IPS DF 6.9 (cell line): ENCODE measurements at regions not wholly inside any gene's neighbourhood (a gene's known extent, or its start where the extent isn't known, plus 50 kb on each side); places are given as distances from the start of the nearest gene placed in this dataset.

ENCODE experiments used
- DNase-seq: peaks from one replicate; pipeline ENCODE4 v3.0.0-alpha.2; 2013; ENCODE audit warnings: low read depth, low spot score
- H3K27ac ChIP-seq: one replicate; pipeline ENCODE4 v1.5.1; 2013; ENCODE audit warnings: low read length, control low read depth
- H3K27me3 ChIP-seq: 2 replicates; pipeline ENCODE4 v1.6.1; 2013; ENCODE audit warnings: mild to moderate bottlenecking, low read length; ENCODE audit not compliant: control insufficient read depth, insufficient read depth
- H3K36me3 ChIP-seq: 2 replicates; pipeline ENCODE4 v1.6.1; 2013; ENCODE audit warnings: low read length; ENCODE audit not compliant: control insufficient read depth, insufficient read depth
- H3K4me1 ChIP-seq: 2 replicates; pipeline ENCODE4 v1.6.1; 2013; ENCODE audit warnings: low read length; ENCODE audit not compliant: control insufficient read depth, insufficient read depth
- H3K4me3 ChIP-seq: 2 replicates; pipeline ENCODE4 v1.5.1; 2013; ENCODE audit warnings: mild to moderate bottlenecking, low read length
- H3K9me3 ChIP-seq: 2 replicates; pipeline ENCODE4 v1.6.1; 2013; ENCODE audit warnings: low read length, inconsistent platforms; ENCODE audit not compliant: control insufficient read depth, insufficient read depth
- WGBS: extraction: QIAGEN DNeasy Blood & Tissue Kit; methylation state at CpG from one replicate; pipeline ENCODE4 v1.1.7; 2013; ENCODE audit warnings: mixed read lengths, missing lambda C conversion rate; ENCODE audit not compliant: insufficient read length, insufficient coverage; 5-methylcytosine and 5-hydroxymethylcytosine counted together

GRCh38 chr12:71242511-71242910, 84.7 kb upstream of the TSPAN8 start:
- WGBS = no CpG with 5 or more reads among the region's 2 CpGs
- no peaks in the 10 kb centered on the region for H3K9me3 ChIP-seq
- no peaks in the 10 kb centered on the region for H3K4me1 ChIP-seq
- H3K36me3 ChIP-seq = no peaks in the 10 kb centered on the region
- DNase-seq = no peak
- H3K27ac ChIP-seq = no peak overlapping the region
- no peaks in the 10 kb centered on the region for H3K27me3 ChIP-seq
- no peak overlapping the region for H3K4me3 ChIP-seq

GRCh38 chr12:71240946-71241345, 83.1 kb upstream of the TSPAN8 start:
- H3K4me3 ChIP-seq = no peak overlapping the region
- DNase-seq = no peak

GRCh38 chr12:71239731-71240130, 81.9 kb upstream of the TSPAN8 start:
- DNase-seq = no peak
- H3K27me3 ChIP-seq = no peaks in the 10 kb centered on the region
- no peak overlapping the region for H3K4me3 ChIP-seq
- no peaks in the 10 kb centered on the region for H3K36me3 ChIP-seq
- H3K27ac ChIP-seq = no peak overlapping the region
- H3K4me1 ChIP-seq = no peaks in the 10 kb centered on the region
- H3K9me3 ChIP-seq = no peaks in the 10 kb centered on the region

More at GRCh38 chr12:71240946-71241345, 83.1 kb upstream of the TSPAN8 start:
- Histone ChIP-seq H3K4me1 (no peaks in the 10 kb centered on the region), H3K36me3 (no peaks in the 10 kb centered on the region), H3K27me3 (no peaks in the 10 kb centered on the region), H3K27ac (no peak overlapping the region), H3K9me3 (no peaks in the 10 kb centered on the region)
- no CpG with 5 or more reads among the region's 3 CpGs for WGBS

- no peaks in the 10 kb centered on the region for H3K36me3 ChIP-seq
- H3K9me3 ChIP-seq = no peaks in the 10 kb centered on the region
- no peaks in the 10 kb centered on the region for H3K27me3 ChIP-seq
- no peak for DNase-seq
- no CpG with 5 or more reads among the region's 4 CpGs for WGBS
- no peak overlapping the region for H3K27ac ChIP-seq
- H3K4me3 ChIP-seq = no peak overlapping the region
- H3K4me1 ChIP-seq = no peaks in the 10 kb centered on the region
Observed at GRCh38 chr12:71237128-71237527, 79.3 kb upstream of the TSPAN8 start.

GRCh38 chr12:71236133-71236660, 78.4 kb upstream of the TSPAN8 start:
- Histone ChIP-seq H3K36me3 (no peaks in the 10 kb centered on the region), H3K27ac (no peak overlapping the region), H3K27me3 (no peaks in the 10 kb centered on the region), H3K9me3 (no peaks in the 10 kb centered on the region), H3K4me1 (no peaks in the 10 kb centered on the region), H3K4me3 (no peak overlapping the region)
- WGBS = no CpG with 5 or more reads among the region's 3 CpGs
- no peak for DNase-seq

GRCh38 chr12:71233083-71233482, 75.3 kb upstream of the TSPAN8 start:
- no peaks in the 10 kb centered on the region for H3K36me3 ChIP-seq
- DNase-seq = no peak
- no peak overlapping the region for H3K4me3 ChIP-seq
- H3K4me1 ChIP-seq = no peaks in the 10 kb centered on the region
- no peaks in the 10 kb centered on the region for H3K9me3 ChIP-seq
- H3K27me3 ChIP-seq = no peaks in the 10 kb centered on the region
- no peak overlapping the region for H3K27ac ChIP-seq
- no CpG with 5 or more reads among the region's 2 CpGs for WGBS

GRCh38 chr12:71230542-71230941, 72.7 kb upstream of the TSPAN8 start:
- H3K27ac ChIP-seq = no peak overlapping the region
- no peaks in the 10 kb centered on the region for H3K27me3 ChIP-seq
- no peaks in the 10 kb centered on the region for H3K36me3 ChIP-seq
- no peak for DNase-seq
- H3K9me3 ChIP-seq = no peaks in the 10 kb centered on the region
- no peak overlapping the region for H3K4me3 ChIP-seq
- H3K4me1 ChIP-seq = no peaks in the 10 kb centered on the region

- no peaks in the 10 kb centered on the region for H3K27me3 ChIP-seq
- no peaks in the 10 kb centered on the region for H3K4me1 ChIP-seq
- H3K27ac ChIP-seq = no peak overlapping the region
- H3K9me3 ChIP-seq = no peaks in the 10 kb centered on the region
- no peaks in the 10 kb centered on the region for H3K36me3 ChIP-seq
- no peak overlapping the region for H3K4me3 ChIP-seq
- no peak for DNase-seq
Observed at GRCh38 chr12:71223139-71223538, 65.3 kb upstream of the TSPAN8 start.

GRCh38 chr12:71222436-71222835, 64.6 kb upstream of the TSPAN8 start:
- WGBS = no CpG with 5 or more reads among the region's 4 CpGs
- H3K9me3 ChIP-seq = no peaks in the 10 kb centered on the region
- no peak overlapping the region for H3K27ac ChIP-seq
- no peak for DNase-seq
- H3K36me3 ChIP-seq = no peaks in the 10 kb centered on the region
- H3K27me3 ChIP-seq = no peaks in the 10 kb centered on the region
- H3K4me3 ChIP-seq = no peak overlapping the region
- no peaks in the 10 kb centered on the region for H3K4me1 ChIP-seq

- DNase-seq = no peak
- WGBS = no CpG with 5 or more reads among the region's 3 CpGs
Observed at GRCh38 chr12:71220260-71220659, 62.5 kb upstream of the TSPAN8 start.

GRCh38 chr12:71219224-71219623, 61.4 kb upstream of the TSPAN8 start:
- WGBS = no CpG with 5 or more reads among the region's 3 CpGs
- DNase-seq = no peak
- no peak overlapping the region for H3K27ac ChIP-seq

More at GRCh38 chr12:71220260-71220659, 62.5 kb upstream of the TSPAN8 start:
- no peaks in the 10 kb centered on the region for H3K27me3 ChIP-seq
- no peaks in the 10 kb centered on the region for H3K36me3 ChIP-seq
- H3K4me1 ChIP-seq = no peaks in the 10 kb centered on the region
- no peak overlapping the region for H3K27ac ChIP-seq
- H3K9me3 ChIP-seq = no peaks in the 10 kb centered on the region
- no peak overlapping the region for H3K4me3 ChIP-seq

More at GRCh38 chr12:71219224-71219623, 61.4 kb upstream of the TSPAN8 start:
- Histone ChIP-seq H3K36me3 (no peaks in the 10 kb centered on the region), H3K27me3 (no peaks in the 10 kb centered on the region), H3K9me3 (no peaks in the 10 kb centered on the region), H3K4me3 (no peak overlapping the region), H3K4me1 (peaks cover 3% of the 10 kb centered on the region; the same call in 1 of the 2 replicates)
